Adipocyte (in vitro differentiated cells): ENCODE measurements at regions not wholly inside any gene's neighbourhood (a gene's known extent, or its start where the extent isn't known, plus 50 kb on each side); places are given as distances from the start of the nearest gene placed in this dataset.

ENCODE experiments used
- DNase-seq: peaks from one replicate; pipeline ENCODE4 v3.0.0-alpha.2; 2015; ENCODE audit warnings: low read depth
- H3K27me3 ChIP-seq: replicated peaks from 2 replicates; pipeline ENCODE4 v1.7.0; 2013; ENCODE audit warnings: mild to moderate bottlenecking, low read length, moderate library complexity; ENCODE audit not compliant: control insufficient read depth, insufficient read depth
- H3K36me3 ChIP-seq: 2 replicates; pipeline ENCODE4 v1.7.0; 2013; ENCODE audit warnings: low read length, mild to moderate bottlenecking, moderate library complexity; ENCODE audit not compliant: control insufficient read depth, insufficient read depth, severe bottlenecking
- H3K4me1 ChIP-seq: 2 replicates; pipeline ENCODE4 v1.7.0; 2013; ENCODE audit warnings: mild to moderate bottlenecking, low read length, moderate library complexity; ENCODE audit not compliant: control insufficient read depth, insufficient read depth
- H3K4me3 ChIP-seq: 2 replicates; pipeline ENCODE4 v1.7.0; 2013; ENCODE audit warnings: mild to moderate bottlenecking, low read length, moderate library complexity
- H3K9ac ChIP-seq: 2 replicates; pipeline ENCODE4 v1.7.0; 2013; ENCODE audit warnings: mild to moderate bottlenecking, low read length, moderate library complexity
- H3K9me3 ChIP-seq: 2 replicates; pipeline ENCODE4 v1.7.0; 2013; ENCODE audit warnings: mild to moderate bottlenecking, low read length, moderate library complexity; ENCODE audit not compliant: control insufficient read depth

- H3K4me1 ChIP-seq, result no peaks in the 10 kb centered on the region
- H3K27me3 ChIP-seq, result no peaks in the 10 kb centered on the region
- no peaks in the 10 kb centered on the region for H3K36me3 ChIP-seq
- no peak overlapping the region for H3K4me3 ChIP-seq
- no peak overlapping the region for H3K9ac ChIP-seq
- no peaks in the 10 kb centered on the region for H3K9me3 ChIP-seq
- no peak for DNase-seq
Observed at GRCh38 chr5:120062515-120062917, 401.6 kb upstream of the PRR16 start.

- Histone ChIP-seq H3K4me3 (no peak overlapping the region), H3K36me3 (no peaks in the 10 kb centered on the region), H3K27me3 (no peaks in the 10 kb centered on the region), H3K4me1 (no peaks in the 10 kb centered on the region), H3K9me3 (no peaks in the 10 kb centered on the region), H3K9ac (no peak overlapping the region)
- no peak for DNase-seq
Observed at GRCh38 chr5:120072068-120072761, 391.9 kb upstream of the PRR16 start.

- H3K36me3 ChIP-seq, result no peaks in the 10 kb centered on the region
- H3K9me3 ChIP-seq, result no peaks in the 10 kb centered on the region
- no peak overlapping the region for H3K9ac ChIP-seq
- no peak overlapping the region for H3K4me3 ChIP-seq
- DNase-seq, result no peak
- H3K4me1 ChIP-seq, result no peaks in the 10 kb centered on the region
- H3K27me3 ChIP-seq, result no peaks in the 10 kb centered on the region
Observed at GRCh38 chr5:120073722-120074121, 390.4 kb upstream of the PRR16 start.

- DNase-seq, result no peak
- no peaks in the 10 kb centered on the region for H3K27me3 ChIP-seq
Observed at GRCh38 chr5:120080781-120081180, 383.3 kb upstream of the PRR16 start.

GRCh38 chr5:120082316-120083068 is 381.6 kb upstream of the PRR16 start:
- Histone ChIP-seq H3K9ac (no peak overlapping the region), H3K9me3 (no peaks in the 10 kb centered on the region), H3K4me3 (no peak overlapping the region), H3K27me3 (no peaks in the 10 kb centered on the region), H3K36me3 (no peaks in the 10 kb centered on the region), H3K4me1 (peaks cover 8% of the 10 kb centered on the region)
- DNase-seq, result no peak

More at GRCh38 chr5:120080781-120081180, 383.3 kb upstream of the PRR16 start:
- Histone ChIP-seq H3K9me3 (no peaks in the 10 kb centered on the region), H3K4me1 (peaks cover 8% of the 10 kb centered on the region), H3K4me3 (no peak overlapping the region), H3K9ac (no peak overlapping the region), H3K36me3 (no peaks in the 10 kb centered on the region)

GRCh38 chr5:120083851-120084542 is 380.1 kb upstream of the PRR16 start:
- Histone ChIP-seq H3K9me3 (no peaks in the 10 kb centered on the region), H3K9ac (no peak overlapping the region), H3K36me3 (no peaks in the 10 kb centered on the region), H3K4me1 (peaks cover 8% of the 10 kb centered on the region), H3K27me3 (no peaks in the 10 kb centered on the region), H3K4me3 (no peak overlapping the region)
- DNase-seq, result no peak

GRCh38 chr5:120084543-120084870 is 379.6 kb upstream of the PRR16 start:
- Histone ChIP-seq H3K9ac (no peak overlapping the region), H3K4me3 (peak overlapping the region; percentile 21), H3K27me3 (no peaks in the 10 kb centered on the region), H3K9me3 (no peaks in the 10 kb centered on the region), H3K36me3 (no peaks in the 10 kb centered on the region), H3K4me1 (peaks cover 8% of the 10 kb centered on the region)
- DNase-seq, result no peak

GRCh38 chr5:120086081-120086480 is 378.0 kb upstream of the PRR16 start:
- no peaks in the 10 kb centered on the region for H3K9me3 ChIP-seq
- no peak for DNase-seq
- no peaks in the 10 kb centered on the region for H3K36me3 ChIP-seq
- no peaks in the 10 kb centered on the region for H3K27me3 ChIP-seq
- H3K9ac ChIP-seq, result no peak overlapping the region
- H3K4me1 ChIP-seq, result peaks cover 8% of the 10 kb centered on the region
- no peak overlapping the region for H3K4me3 ChIP-seq

GRCh38 chr5:120088412-120088811 is 375.7 kb upstream of the PRR16 start:
- H3K9me3 ChIP-seq, result no peaks in the 10 kb centered on the region
- no peaks in the 10 kb centered on the region for H3K36me3 ChIP-seq
- H3K9ac ChIP-seq, result no peak overlapping the region
- no peak for DNase-seq
- H3K27me3 ChIP-seq, result no peaks in the 10 kb centered on the region
- H3K4me3 ChIP-seq, result no peak overlapping the region
- peaks cover 8% of the 10 kb centered on the region for H3K4me1 ChIP-seq

- Histone ChIP-seq H3K9ac (no peak overlapping the region), H3K9me3 (no peaks in the 10 kb centered on the region), H3K4me3 (no peak overlapping the region), H3K36me3 (no peaks in the 10 kb centered on the region), H3K4me1 (peaks cover 8% of the 10 kb centered on the region), H3K27me3 (no peaks in the 10 kb centered on the region)
- DNase-seq, result no peak
Observed at GRCh38 chr5:120088836-120089235, 375.3 kb upstream of the PRR16 start.

GRCh38 chr5:120091376-120091948 is 372.6 kb upstream of the PRR16 start:
- Histone ChIP-seq H3K4me3 (no peak overlapping the region), H3K36me3 (no peaks in the 10 kb centered on the region), H3K9ac (no peak overlapping the region), H3K9me3 (no peaks in the 10 kb centered on the region), H3K27me3 (no peaks in the 10 kb centered on the region), H3K4me1 (peaks cover 7% of the 10 kb centered on the region)
- no peak for DNase-seq
